Upper lobe of left lung (tissue), 4 donors: ENCODE measurements at regions not wholly inside any gene's neighbourhood (a gene's known extent, or its start where the extent isn't known, plus 50 kb on each side); places are given as distances from the start of the nearest gene placed in this dataset.

Experiments
- EP300 ChIP-seq, 4 donors: sonication (generic); formaldehyde crosslinking; IDR thresholded peaks; one replicate each; pipeline ENCODE4 v1.5.1; 2017; ENCODE audit warnings: antibody characterized with exemption in 4 of 4, control low read depth in 2 of 4
- POLR2A ChIP-seq, 4 donors: fragments of 450-650 bp; IDR thresholded peaks; one replicate each; pipeline ENCODE4 v1.5.1; 2016 to 2017; ENCODE audit warnings: antibody characterized with exemption in 4 of 4, mild to moderate bottlenecking in 2 of 4
- POLR2AphosphoS5 ChIP-seq, 2 donors: sonication (generic); formaldehyde crosslinking; IDR thresholded peaks; one replicate each; pipeline ENCODE4 v1.5.1; 2017; ENCODE audit warnings: antibody characterized with exemption in 2 of 2
- TF ChIP-seq, protein P1 (sequence below), 6 experiments: fragments of 450-650 bp in 4 of 6; fragments of 200-600 bp in 2 of 6; sonication (generic) in 2 of 6; IDR thresholded peaks; one replicate each; pipeline ENCODE4 v1.5.1; 2016 to 2019; ENCODE audit warnings: antibody characterized with exemption in 6 of 6

GRCh38 chr2:195006856-195007255, 650.2 kb upstream of the SLC39A10 start:
- TF ChIP-seq POLR2A (IDR thresholded peaks at IDR 0.05) (no peak), EP300 (IDR thresholded peaks at IDR 0.05) (no peak), POLR2AphosphoS5 (IDR thresholded peaks at IDR 0.05) (no peak)
- TF ChIP-seq, protein P1, sequence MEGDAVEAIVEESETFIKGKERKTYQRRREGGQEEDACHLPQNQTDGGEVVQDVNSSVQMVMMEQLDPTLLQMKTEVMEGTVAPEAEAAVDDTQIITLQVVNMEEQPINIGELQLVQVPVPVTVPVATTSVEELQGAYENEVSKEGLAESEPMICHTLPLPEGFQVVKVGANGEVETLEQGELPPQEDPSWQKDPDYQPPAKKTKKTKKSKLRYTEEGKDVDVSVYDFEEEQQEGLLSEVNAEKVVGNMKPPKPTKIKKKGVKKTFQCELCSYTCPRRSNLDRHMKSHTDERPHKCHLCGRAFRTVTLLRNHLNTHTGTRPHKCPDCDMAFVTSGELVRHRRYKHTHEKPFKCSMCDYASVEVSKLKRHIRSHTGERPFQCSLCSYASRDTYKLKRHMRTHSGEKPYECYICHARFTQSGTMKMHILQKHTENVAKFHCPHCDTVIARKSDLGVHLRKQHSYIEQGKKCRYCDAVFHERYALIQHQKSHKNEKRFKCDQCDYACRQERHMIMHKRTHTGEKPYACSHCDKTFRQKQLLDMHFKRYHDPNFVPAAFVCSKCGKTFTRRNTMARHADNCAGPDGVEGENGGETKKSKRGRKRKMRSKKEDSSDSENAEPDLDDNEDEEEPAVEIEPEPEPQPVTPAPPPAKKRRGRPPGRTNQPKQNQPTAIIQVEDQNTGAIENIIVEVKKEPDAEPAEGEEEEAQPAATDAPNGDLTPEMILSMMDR (IDR thresholded peaks at IDR 0.05): no peak
